PC-3 (cell line): ENCODE measurements at regions not wholly inside any gene's neighbourhood (a gene's known extent, or its start where the extent isn't known, plus 50 kb on each side); places are given as distances from the start of the nearest gene placed in this dataset.
A peak's percentile ranks its signal among the peaks of the same experiment; 100 is the strongest.

ENCODE experiments used
- CTCF ChIP-seq: fragments of 300-600 bp; sonication (generic); conservative IDR thresholded peaks from 2 replicates; pipeline ENCODE4 v1.5.1; 2017; ENCODE audit warnings: antibody characterized with exemption, low read depth, mild to moderate bottlenecking, low read length
- EZH2 ChIP-seq: fragments of 300-600 bp; sonication (generic); IDR thresholded peaks from one replicate; pipeline ENCODE4 v1.6.1; 2017; ENCODE audit warnings: antibody characterized with exemption, mild to moderate bottlenecking, low read length; ENCODE audit not compliant: unreplicated experiment
- EZH2phosphoT487 ChIP-seq: fragments of 300-600 bp; sonication (generic); IDR thresholded peaks from 2 replicates; pipeline ENCODE4 v1.6.1; 2018; ENCODE audit warnings: mild to moderate bottlenecking, antibody characterized with exemption, low read length, borderline replicate concordance

GRCh38 chr3:8301977-8302735 is 199.5 kb upstream of the LMCD1 start:
- TF ChIP-seq CTCF (peak; percentile 88), EZH2 (no peak), EZH2phosphoT487 (no peak)
